ENCODE measurements at regions not wholly inside any gene's neighbourhood (a gene's known extent, or its start where the extent isn't known, plus 50 kb on each side); places are given as distances from the start of the nearest gene placed in this dataset.

DNA sequence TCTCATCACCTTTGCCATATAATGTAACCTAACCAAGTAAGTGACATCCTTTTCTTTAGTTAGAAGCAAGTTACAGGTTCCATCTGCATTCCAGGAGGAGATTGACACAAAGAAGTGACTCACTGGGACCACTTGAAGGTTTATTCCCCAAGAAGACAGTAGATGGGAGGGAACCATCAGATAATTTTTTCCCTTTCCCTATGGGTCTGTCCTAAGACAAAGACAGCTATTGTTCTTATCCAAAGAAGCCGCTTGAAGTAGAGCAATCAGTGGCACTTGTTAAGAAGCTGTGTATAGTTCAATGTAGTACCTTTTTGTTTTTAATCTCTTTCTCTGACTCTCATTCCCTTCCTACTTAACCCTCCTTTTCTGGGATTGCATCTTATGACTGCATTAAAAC is 139.9 kb upstream of the B3GALT2 start:
- DNase-seq (ENCODE audit: low read depth, low spot score) (no peak), FAIRE-seq (no peak)
- no TSS peak for BruUV-seq (replicated peaks)
- Histone ChIP-seq H3K4me2 (ENCODE audit: insufficient read depth, low read length) (no peak overlapping the region), H3K9ac (replicated peaks; ENCODE audit: extremely low read depth, insufficient read depth, low read length) (no peak overlapping the region), H3K36me3 (ENCODE audit: control insufficient read depth in 2 of 2, extremely low read depth in 1 of 2, insufficient read depth in 2 of 2, low read length in 2 of 2) (no peaks in the 10 kb centered on the region), H3K27me3 (ENCODE audit: control insufficient read depth in 2 of 2, insufficient read depth in 2 of 2, low read length in 2 of 2) (no peaks in the 10 kb centered on the region), H2AFZ (ENCODE audit: low read depth, low read length) (no peak overlapping the region), H3K4me1 (ENCODE audit: control insufficient read depth, extremely low read depth, insufficient read depth, low read length) (peaks cover 18% of the 10 kb centered on the region), H4K20me1 (replicated peaks; ENCODE audit: control insufficient read depth, extremely low read depth, insufficient read depth, low read length) (no peaks in the 10 kb centered on the region), H3K9me1 (replicated peaks; ENCODE audit: control insufficient read depth, extremely low read depth, insufficient read depth, low read length) (no peaks in the 10 kb centered on the region), H3K9me3 (replicated peaks; ENCODE audit: control insufficient read depth, insufficient read depth, low read length) (no peaks in the 10 kb centered on the region), H3K27ac (ENCODE audit: insufficient read depth, low read depth, low read length) (no peak overlapping the region), H3K79me2 (ENCODE audit: control insufficient read depth, insufficient read depth, low read length) (no peaks in the 10 kb centered on the region), H3K4me3 (replicated peaks in 1 of 3; ENCODE audit: insufficient read depth in 1 of 3, low read depth in 1 of 3, low read length in 3 of 3) (no peak overlapping the region)
- intact Hi-C loops (cut with micrococcal nuclease): no loop called here
- dilution Hi-C loops (cut with MboI; ENCODE audit: extremely low pct_ligation_motif_present, low sequenced_read_pairs): no loop called here
- TF ChIP-seq, protein P1, sequence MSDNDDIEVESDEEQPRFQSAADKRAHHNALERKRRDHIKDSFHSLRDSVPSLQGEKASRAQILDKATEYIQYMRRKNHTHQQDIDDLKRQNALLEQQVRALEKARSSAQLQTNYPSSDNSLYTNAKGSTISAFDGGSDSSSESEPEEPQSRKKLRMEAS (IDR thresholded peaks at IDR 0.05; ENCODE audit: insufficient read depth, insufficient read length): no peak
- CTCF ChIA-PET: no interaction called here
- POLR2A ChIA-PET: no interaction called here

DNA sequence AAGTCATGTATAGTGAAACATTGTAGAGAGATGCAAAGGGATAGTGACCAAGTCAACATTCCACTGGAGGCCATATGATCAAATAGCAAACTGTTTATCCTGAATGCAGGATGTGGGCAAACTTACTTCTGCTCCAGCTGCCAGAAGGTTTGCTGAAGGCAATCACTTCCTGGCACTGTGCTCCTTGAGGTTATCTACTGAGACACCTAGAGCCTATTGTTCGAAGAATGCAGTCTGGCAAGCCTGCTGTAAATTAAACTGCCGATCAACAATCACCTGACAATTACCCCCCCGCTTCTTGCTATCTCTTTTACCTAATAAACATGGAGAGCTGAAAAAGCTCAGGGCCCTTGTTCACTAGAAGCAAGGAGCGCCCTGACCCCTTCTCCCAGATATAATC is 139.4 kb upstream of the B3GALT2 start:
- TF ChIP-seq JUN (IDR thresholded peaks at IDR 0.05; ENCODE audit: borderline replicate concordance, insufficient read depth, insufficient read length, low read depth): no peak
- no peak for TF ChIP-seq POLR2A (IDR thresholded peaks at IDR 0.05; ENCODE audit: low read depth, low read length)
- TF ChIP-seq FOS (IDR thresholded peaks at IDR 0.05; ENCODE audit: borderline replicate concordance, insufficient read depth, low read length): no peak
- no peak for TF ChIP-seq POLR2AphosphoS5 (IDR thresholded peaks at IDR 0.05; ENCODE audit: insufficient read depth, low read depth, low read length)
- TF ChIP-seq, protein P2, sequence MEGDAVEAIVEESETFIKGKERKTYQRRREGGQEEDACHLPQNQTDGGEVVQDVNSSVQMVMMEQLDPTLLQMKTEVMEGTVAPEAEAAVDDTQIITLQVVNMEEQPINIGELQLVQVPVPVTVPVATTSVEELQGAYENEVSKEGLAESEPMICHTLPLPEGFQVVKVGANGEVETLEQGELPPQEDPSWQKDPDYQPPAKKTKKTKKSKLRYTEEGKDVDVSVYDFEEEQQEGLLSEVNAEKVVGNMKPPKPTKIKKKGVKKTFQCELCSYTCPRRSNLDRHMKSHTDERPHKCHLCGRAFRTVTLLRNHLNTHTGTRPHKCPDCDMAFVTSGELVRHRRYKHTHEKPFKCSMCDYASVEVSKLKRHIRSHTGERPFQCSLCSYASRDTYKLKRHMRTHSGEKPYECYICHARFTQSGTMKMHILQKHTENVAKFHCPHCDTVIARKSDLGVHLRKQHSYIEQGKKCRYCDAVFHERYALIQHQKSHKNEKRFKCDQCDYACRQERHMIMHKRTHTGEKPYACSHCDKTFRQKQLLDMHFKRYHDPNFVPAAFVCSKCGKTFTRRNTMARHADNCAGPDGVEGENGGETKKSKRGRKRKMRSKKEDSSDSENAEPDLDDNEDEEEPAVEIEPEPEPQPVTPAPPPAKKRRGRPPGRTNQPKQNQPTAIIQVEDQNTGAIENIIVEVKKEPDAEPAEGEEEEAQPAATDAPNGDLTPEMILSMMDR (IDR thresholded peaks at IDR 0.05; ENCODE audit: extremely low read depth in 1 of 2, insufficient read depth in 1 of 2, low read depth in 1 of 2, low read length in 2 of 2): no peak
- no peak for TF ChIP-seq EZH2 (IDR thresholded peaks at IDR 0.05; ENCODE audit: borderline replicate concordance, low read depth, low read length, severe bottlenecking)
- TF ChIP-seq, protein P1 (IDR thresholded peaks at IDR 0.05; ENCODE audit: insufficient read depth, insufficient read length): no peak
- no peak for TF ChIP-seq GATA2 (IDR thresholded peaks at IDR 0.05; ENCODE audit: insufficient read depth, insufficient read length, low read depth, low read length)
- TF ChIP-seq MYC (IDR thresholded peaks at IDR 0.05; ENCODE audit: low read depth, low read length): no peak
- Histone ChIP-seq H3K9me3 (replicated peaks; ENCODE audit: control insufficient read depth, insufficient read depth, low read length) (no peaks in the 10 kb centered on the region), H3K79me2 (ENCODE audit: control insufficient read depth, insufficient read depth, low read length) (no peaks in the 10 kb centered on the region), H2AFZ (ENCODE audit: low read depth, low read length) (no peak overlapping the region), H4K20me1 (replicated peaks; ENCODE audit: control insufficient read depth, extremely low read depth, insufficient read depth, low read length) (no peaks in the 10 kb centered on the region), H3K36me3 (ENCODE audit: control insufficient read depth in 2 of 2, extremely low read depth in 1 of 2, insufficient read depth in 2 of 2, low read length in 2 of 2) (no peaks in the 10 kb centered on the region), H3K4me3 (replicated peaks in 1 of 3; ENCODE audit: insufficient read depth in 1 of 3, low read depth in 1 of 3, low read length in 3 of 3) (no peak overlapping the region), H3K4me2 (ENCODE audit: insufficient read depth, low read length) (no peak overlapping the region), H3K9ac (replicated peaks; ENCODE audit: extremely low read depth, insufficient read depth, low read length) (no peak overlapping the region), H3K9me1 (replicated peaks; ENCODE audit: control insufficient read depth, extremely low read depth, insufficient read depth, low read length) (no peaks in the 10 kb centered on the region), H3K27me3 (ENCODE audit: control insufficient read depth in 2 of 2, insufficient read depth in 2 of 2, low read length in 2 of 2) (no peaks in the 10 kb centered on the region), H3K4me1 (ENCODE audit: control insufficient read depth, extremely low read depth, insufficient read depth, low read length) (peaks cover 18% of the 10 kb centered on the region), H3K27ac (ENCODE audit: insufficient read depth, low read depth, low read length) (no peak overlapping the region)
- ChIA-PET POLR2A (no interaction called here), CTCF (no interaction called here)
- BruUV-seq (replicated peaks): no TSS peak
- DNase-seq (ENCODE audit: low read depth, low spot score) (no peak), FAIRE-seq (no peak)
- dilution Hi-C loops (cut with MboI; ENCODE audit: extremely low pct_ligation_motif_present, low sequenced_read_pairs) (no loop called here), intact Hi-C loops (cut with micrococcal nuclease) (no loop called here)
